Parathyroid adenoma (tissue), 2 donors: ENCODE measurements at regions not wholly inside any gene's neighbourhood (a gene's known extent, or its start where the extent isn't known, plus 50 kb on each side); places are given as distances from the start of the nearest gene placed in this dataset.

Experiments
- H2AFZ ChIP-seq: fragments of 300-600 bp; sonication (generic); one replicate; pipeline ENCODE4 v1.7.0; 2017; ENCODE audit warnings: antibody characterized with exemption, mild to moderate bottlenecking
- H3K27ac ChIP-seq: fragments of 300-600 bp; sonication (generic); one replicate; pipeline ENCODE4 v1.7.0; 2017
- H3K27me3 ChIP-seq: fragments of 300-600 bp; sonication (generic); one replicate; pipeline ENCODE4 v1.7.0; 2017; ENCODE audit warnings: low read length; ENCODE audit not compliant: control insufficient read depth, insufficient read depth
- H3K36me3 ChIP-seq: fragments of 300-600 bp; sonication (generic); one replicate; pipeline ENCODE4 v1.7.0; 2017; ENCODE audit warnings: low read length; ENCODE audit not compliant: control insufficient read depth, insufficient read depth
- H3K4me1 ChIP-seq: fragments of 300-600 bp; sonication (generic); one replicate; pipeline ENCODE4 v1.7.0; 2017; ENCODE audit warnings: control low read depth
- H3K4me2 ChIP-seq: fragments of 300-600 bp; sonication (generic); one replicate; pipeline ENCODE4 v1.7.0; 2017; ENCODE audit warnings: low read length
- H3K4me3 ChIP-seq: fragments of 300-600 bp; sonication (generic); one replicate; pipeline ENCODE4 v1.7.0; 2017; ENCODE audit warnings: low read depth, low read length
- H3K79me2 ChIP-seq: fragments of 300-600 bp; sonication (generic); one replicate; pipeline ENCODE4 v1.7.0; 2017; ENCODE audit warnings: control low read depth
- H3K9ac ChIP-seq: fragments of 300-600 bp; sonication (generic); one replicate; pipeline ENCODE4 v1.7.0; 2017; ENCODE audit warnings: mild to moderate bottlenecking
- H3K9me3 ChIP-seq: fragments of 300-600 bp; sonication (generic); one replicate; pipeline ENCODE4 v1.7.0; 2017; ENCODE audit warnings: low read length; ENCODE audit not compliant: control insufficient read depth
- CTCF ChIP-seq: fragments of 300-600 bp; sonication (generic); IDR thresholded peaks from one replicate; pipeline ENCODE4 v1.7.0; 2017; ENCODE audit warnings: antibody characterized with exemption, mild to moderate bottlenecking
- donor health status: primary hyperparathyroidism.

- Histone ChIP-seq H3K4me3 (no peak overlapping the region), H3K4me2 (no peak overlapping the region), H3K36me3 (no peaks in the 10 kb centered on the region), H3K79me2 (no peaks in the 10 kb centered on the region), H3K4me1 (no peaks in the 10 kb centered on the region), H3K27ac (no peak overlapping the region), H3K9ac (no peak overlapping the region), H2AFZ (no peak overlapping the region), H3K27me3 (no peaks in the 10 kb centered on the region), H3K9me3 (no peaks in the 10 kb centered on the region)
- TF ChIP-seq CTCF = no peak
Measured at GRCh38 chr12:83473408-83474095, 786.8 kb downstream of the TMTC2 start.

- Histone ChIP-seq H3K79me2 (no peaks in the 10 kb centered on the region), H3K36me3 (no peaks in the 10 kb centered on the region), H3K9me3 (no peaks in the 10 kb centered on the region), H3K27ac (no peak overlapping the region), H3K4me3 (no peak overlapping the region), H3K27me3 (no peaks in the 10 kb centered on the region), H2AFZ (no peak overlapping the region), H3K9ac (no peak overlapping the region), H3K4me1 (no peaks in the 10 kb centered on the region), H3K4me2 (no peak overlapping the region)
- no peak for TF ChIP-seq CTCF
Measured at GRCh38 chr12:83472772-83473171, 786.1 kb downstream of the TMTC2 start.

- no peaks in the 10 kb centered on the region for H3K79me2 ChIP-seq
- H3K4me2 ChIP-seq = no peak overlapping the region
- no peaks in the 10 kb centered on the region for H3K27me3 ChIP-seq
- H3K4me1 ChIP-seq = no peaks in the 10 kb centered on the region
- no peaks in the 10 kb centered on the region for H3K9me3 ChIP-seq
- no peak overlapping the region for H2AFZ ChIP-seq
- H3K36me3 ChIP-seq = no peaks in the 10 kb centered on the region
- no peak overlapping the region for H3K27ac ChIP-seq
- no peak overlapping the region for H3K9ac ChIP-seq
- no peak overlapping the region for H3K4me3 ChIP-seq
- no peak for TF ChIP-seq CTCF
Measured at GRCh38 chr12:83472350-83472749, 785.6 kb downstream of the TMTC2 start.

- Histone ChIP-seq H3K27me3 (no peaks in the 10 kb centered on the region), H3K4me1 (no peaks in the 10 kb centered on the region), H3K9ac (no peak overlapping the region), H2AFZ (no peak overlapping the region), H3K27ac (no peak overlapping the region), H3K79me2 (no peaks in the 10 kb centered on the region), H3K4me3 (no peak overlapping the region), H3K36me3 (no peaks in the 10 kb centered on the region), H3K4me2 (no peak overlapping the region), H3K9me3 (no peaks in the 10 kb centered on the region)
- TF ChIP-seq CTCF = no peak
Measured at GRCh38 chr12:83471341-83471740, 784.6 kb downstream of the TMTC2 start.

GRCh38 chr12:83470749-83471148 is 784.0 kb downstream of the TMTC2 start:
- H3K27ac ChIP-seq = no peak overlapping the region
- no peak for TF ChIP-seq CTCF
- no peaks in the 10 kb centered on the region for H3K36me3 ChIP-seq
- H3K4me3 ChIP-seq = no peak overlapping the region
- H2AFZ ChIP-seq = no peak overlapping the region
- no peaks in the 10 kb centered on the region for H3K4me1 ChIP-seq
- H3K79me2 ChIP-seq = no peaks in the 10 kb centered on the region
- no peaks in the 10 kb centered on the region for H3K27me3 ChIP-seq
- no peak overlapping the region for H3K9ac ChIP-seq
- H3K9me3 ChIP-seq = no peaks in the 10 kb centered on the region
- H3K4me2 ChIP-seq = no peak overlapping the region
